BE2C (cell line): ENCODE measurements at regions not wholly inside any gene's neighbourhood (a gene's known extent, or its start where the extent isn't known, plus 50 kb on each side); places are given as distances from the start of the nearest gene placed in this dataset.

Source experiments
- DNase-seq: peaks from one replicate; pipeline ENCODE4 v3.0.0-alpha.2; 2020
- H3K27me3 ChIP-seq: fragments of 250-450 bp; sonication (Bioruptor Pico); 2 replicates; pipeline ENCODE4 v1.5.1; 2020; ENCODE audit warnings: mild to moderate bottlenecking
- H3K36me3 ChIP-seq: fragments of 250-450 bp; sonication (Bioruptor Pico); 2 replicates; pipeline ENCODE4 v1.5.1; 2020; ENCODE audit warnings: mild to moderate bottlenecking
- H3K4me1 ChIP-seq: fragments of 250-450 bp; sonication (Bioruptor Pico); 2 replicates; pipeline ENCODE4 v1.5.1; 2020
- H3K4me3 ChIP-seq: 2 replicates; pipeline ENCODE4 v1.5.1; 2011; ENCODE audit warnings: low read depth, low read length
- H3K9me3 ChIP-seq: fragments of 250-450 bp; sonication (Bioruptor Pico); 2 replicates; pipeline ENCODE4 v1.5.1; 2020
- CTCF ChIP-seq: IDR thresholded peaks from 2 replicates; pipeline ENCODE4 v1.5.1; 2012; ENCODE audit warnings: mild to moderate bottlenecking, low read depth, low read length

- Histone ChIP-seq H3K4me1 (no peaks in the 10 kb centered on the region), H3K4me3 (no peak overlapping the region), H3K36me3 (no peaks in the 10 kb centered on the region), H3K27me3 (no peaks in the 10 kb centered on the region), H3K9me3 (no peaks in the 10 kb centered on the region)
- DNase-seq: no peak
- TF ChIP-seq CTCF: no peak
These were observed 101.0 kb upstream of the PDE1C start for GRCh38 chr7:32171248-32171647.

- no peak for DNase-seq
These were observed 100.6 kb upstream of the PDE1C start for GRCh38 chr7:32170838-32171237.

GRCh38 chr7:32169228-32169627 lies 99.0 kb upstream of the PDE1C start:
- no peaks in the 10 kb centered on the region for H3K9me3 ChIP-seq
- TF ChIP-seq CTCF: no peak

More at GRCh38 chr7:32170838-32171237, 100.6 kb upstream of the PDE1C start:
- Histone ChIP-seq H3K4me1 (no peaks in the 10 kb centered on the region), H3K4me3 (no peak overlapping the region), H3K36me3 (no peaks in the 10 kb centered on the region), H3K9me3 (no peaks in the 10 kb centered on the region), H3K27me3 (no peaks in the 10 kb centered on the region)
- no peak for TF ChIP-seq CTCF

GRCh38 chr7:32167815-32168214 lies 97.6 kb upstream of the PDE1C start:
- Histone ChIP-seq H3K36me3 (no peaks in the 10 kb centered on the region), H3K9me3 (no peaks in the 10 kb centered on the region), H3K27me3 (no peaks in the 10 kb centered on the region), H3K4me3 (no peak overlapping the region), H3K4me1 (no peaks in the 10 kb centered on the region)
- no peak for TF ChIP-seq CTCF
- no peak for DNase-seq

More at GRCh38 chr7:32169228-32169627, 99.0 kb upstream of the PDE1C start:
- no peaks in the 10 kb centered on the region for H3K36me3 ChIP-seq
- H3K4me1 ChIP-seq: no peaks in the 10 kb centered on the region
- H3K27me3 ChIP-seq: no peaks in the 10 kb centered on the region
- H3K4me3 ChIP-seq: no peak overlapping the region
- no peak for DNase-seq

- H3K9me3 ChIP-seq: no peaks in the 10 kb centered on the region
- no peaks in the 10 kb centered on the region for H3K27me3 ChIP-seq
- no peak overlapping the region for H3K4me3 ChIP-seq
- H3K4me1 ChIP-seq: no peaks in the 10 kb centered on the region
- no peaks in the 10 kb centered on the region for H3K36me3 ChIP-seq
- no peak for TF ChIP-seq CTCF
- DNase-seq: no peak
These were observed 97.0 kb upstream of the PDE1C start for GRCh38 chr7:32167256-32167655.

- H3K36me3 ChIP-seq: no peaks in the 10 kb centered on the region
- no peak overlapping the region for H3K4me3 ChIP-seq
- DNase-seq: no peak
- no peaks in the 10 kb centered on the region for H3K27me3 ChIP-seq
- peak; percentile 29 for TF ChIP-seq CTCF
- H3K9me3 ChIP-seq: no peaks in the 10 kb centered on the region
- H3K4me1 ChIP-seq: no peaks in the 10 kb centered on the region
These were observed 94.3 kb upstream of the PDE1C start for GRCh38 chr7:32164341-32164996.
